H9 (cell line): ENCODE measurements at regions not wholly inside any gene's neighbourhood (a gene's known extent, or its start where the extent isn't known, plus 50 kb on each side); places are given as distances from the start of the nearest gene placed in this dataset.

ENCODE experiments used
- DNase-seq: peaks from one replicate; pipeline ENCODE4 v3.0.0-alpha.2; 2017
- H2AFZ ChIP-seq: one replicate; pipeline ENCODE4 v1.6.1; 2013; ENCODE audit warnings: mild to moderate bottlenecking, low read length, control low read depth, moderate library complexity
- H2AK5ac ChIP-seq: 2 replicates; pipeline ENCODE4 v1.6.1; 2013; ENCODE audit warnings: low read length, control low read depth, mixed read lengths; ENCODE audit not compliant: insufficient read length
- H2BK120ac ChIP-seq: one replicate; pipeline ENCODE4 v1.6.1; 2013; ENCODE audit warnings: low read depth, mild to moderate bottlenecking, low read length, control low read depth, inconsistent platforms; ENCODE audit not compliant: poor library complexity, severe bottlenecking
- H2BK12ac ChIP-seq: 2 replicates; pipeline ENCODE4 v1.6.1; 2013; ENCODE audit warnings: low read length, control low read depth, mixed read lengths, low read depth; ENCODE audit not compliant: insufficient read length
- H2BK15ac ChIP-seq: 2 replicates; pipeline ENCODE4 v1.6.1; 2013; ENCODE audit warnings: low read depth, low read length, control low read depth
- H2BK20ac ChIP-seq: one replicate; pipeline ENCODE4 v1.6.1; 2013; ENCODE audit warnings: low read depth, mild to moderate bottlenecking, low read length, control low read depth, inconsistent platforms; ENCODE audit not compliant: poor library complexity, severe bottlenecking
- H2BK5ac ChIP-seq: 2 replicates; pipeline ENCODE4 v1.6.1; 2013; ENCODE audit warnings: low read length, control low read depth, mixed read lengths; ENCODE audit not compliant: insufficient read length
- H3K14ac ChIP-seq: 2 replicates; pipeline ENCODE4 v1.6.1; 2013; ENCODE audit warnings: low read length, control low read depth; ENCODE audit not compliant: insufficient read depth
- H3K18ac ChIP-seq: 2 replicates; pipeline ENCODE4 v1.6.1; 2013; ENCODE audit warnings: low read depth, mild to moderate bottlenecking, mixed read lengths, low read length, control low read depth; ENCODE audit not compliant: insufficient read length
- H3K23ac ChIP-seq: 2 replicates; pipeline ENCODE4 v1.6.1; 2013; ENCODE audit warnings: low read length, control low read depth, mixed read lengths, low read depth; ENCODE audit not compliant: insufficient read length
- H3K23me2 ChIP-seq: 2 replicates; pipeline ENCODE4 v1.6.1; 2013; ENCODE audit warnings: low read depth, mild to moderate bottlenecking, mixed read lengths, low read length, control low read depth; ENCODE audit not compliant: insufficient read length, poor library complexity, severe bottlenecking
- H3K27ac ChIP-seq: 2 replicates; pipeline ENCODE4 v1.5.1; 2013; ENCODE audit warnings: low read length, control low read depth, mixed read lengths, low read depth; ENCODE audit not compliant: insufficient read length
- H3K27me3 ChIP-seq: 2 replicates; pipeline ENCODE4 v1.6.1; 2013; ENCODE audit warnings: low read length, control low read depth, inconsistent platforms; ENCODE audit not compliant: insufficient read depth
- H3K4ac ChIP-seq: 2 replicates; pipeline ENCODE4 v1.6.1; 2013; ENCODE audit warnings: low read depth, mild to moderate bottlenecking, control low read depth, inconsistent platforms, low read length, moderate library complexity
- H3K4me1 ChIP-seq: 2 replicates; pipeline ENCODE4 v1.6.1; 2013; ENCODE audit warnings: low read length, control low read depth, inconsistent platforms; ENCODE audit not compliant: insufficient read depth
- H3K4me2 ChIP-seq: 2 replicates; pipeline ENCODE4 v1.6.1; 2013; ENCODE audit warnings: low read length, control low read depth, mixed read lengths; ENCODE audit not compliant: insufficient read length, insufficient read depth
- H3K56ac ChIP-seq: 2 replicates; pipeline ENCODE4 v1.6.1; 2013; ENCODE audit warnings: low read depth, mild to moderate bottlenecking, mixed read lengths, low read length, control low read depth; ENCODE audit not compliant: insufficient read length
- H3K79me1 ChIP-seq: 2 replicates; pipeline ENCODE4 v1.6.1; 2013; ENCODE audit warnings: low read depth, mild to moderate bottlenecking, moderate library complexity, low read length, control low read depth, inconsistent platforms; ENCODE audit not compliant: insufficient read depth, poor library complexity, severe bottlenecking
- H3K79me2 ChIP-seq: 2 replicates; pipeline ENCODE4 v1.6.1; 2013; ENCODE audit warnings: low read length, control low read depth, inconsistent platforms; ENCODE audit not compliant: insufficient read depth
- H3K9ac ChIP-seq: 2 replicates; pipeline ENCODE4 v1.6.1; 2013; ENCODE audit warnings: low read length, control low read depth, mixed read lengths; ENCODE audit not compliant: insufficient read length; ENCODE audit errors: extremely low read depth
- H3K9me3 ChIP-seq: one replicate; pipeline ENCODE4 v1.6.1; 2013; ENCODE audit warnings: low read depth, low read length, inconsistent platforms; ENCODE audit not compliant: control insufficient read depth
- H3T11ph ChIP-seq: one replicate; pipeline ENCODE4 v1.6.1; 2013; ENCODE audit warnings: mild to moderate bottlenecking, low read length, control low read depth, inconsistent platforms
- H4K20me1 ChIP-seq: one replicate; pipeline ENCODE4 v1.6.1; 2013; ENCODE audit not compliant: control insufficient read depth, insufficient read length, insufficient read depth
- H4K5ac ChIP-seq: 2 replicates; pipeline ENCODE4 v1.6.1; 2013; ENCODE audit warnings: low read depth, mild to moderate bottlenecking, mixed read lengths, low read length, control low read depth; ENCODE audit not compliant: insufficient read length
- H4K8ac ChIP-seq: replicated peaks from 2 replicates; pipeline ENCODE4 v1.6.1; 2013; ENCODE audit warnings: low read length, control low read depth, mixed read lengths, low read depth; ENCODE audit not compliant: insufficient read length
- H4K91ac ChIP-seq: 2 replicates; pipeline ENCODE4 v1.6.1; 2013; ENCODE audit warnings: low read depth, mild to moderate bottlenecking, moderate library complexity, mixed read lengths, low read length, control low read depth; ENCODE audit not compliant: insufficient read length
- H3K27ac Mint-ChIP-seq, 3 experiments: 2 replicates in 2 of 3; 3 replicates in 1 of 3; pipeline ENCODE4 v1.8.0; 2020 to 2021; ENCODE audit warnings: mixed read lengths in 3 of 3, mild to moderate bottlenecking in 1 of 3, moderate library complexity in 1 of 3
- H3K27me3 Mint-ChIP-seq: 2 replicates; pipeline ENCODE4 v1.8.0; 2021; ENCODE audit warnings: low read depth, mild to moderate bottlenecking, moderate library complexity, mixed read lengths
- H3K36me3 Mint-ChIP-seq, 3 experiments: 2 replicates in 2 of 3; 3 replicates in 1 of 3; pipeline ENCODE4 v1.8.0; 2020 to 2021; ENCODE audit warnings: low read depth in 3 of 3, mixed read lengths in 3 of 3; ENCODE audit not compliant: insufficient read depth in 1 of 3
- H3K4me1 Mint-ChIP-seq, 2 experiments: 2 replicates each; pipeline ENCODE4 v1.8.0; 2020; ENCODE audit warnings: mixed read lengths in 2 of 2
- H3K4me3 Mint-ChIP-seq, 2 experiments: 2 replicates in 1 of 2; 3 replicates in 1 of 2; pipeline ENCODE4 v1.8.0; 2020 to 2021; ENCODE audit warnings: mild to moderate bottlenecking in 2 of 2, mixed read lengths in 2 of 2, moderate library complexity in 1 of 2
- H3K9me3 Mint-ChIP-seq, 2 experiments: 2 replicates in 1 of 2; 3 replicates in 1 of 2; pipeline ENCODE4 v1.8.0; 2020; ENCODE audit warnings: mild to moderate bottlenecking in 2 of 2, mixed read lengths in 2 of 2, moderate library complexity in 1 of 2
- TF ChIP-seq, protein P1 (sequence below): fragments of 200-600 bp; sonication (generic); conservative IDR thresholded peaks from 3 replicates; pipeline ENCODE4 v1.8.0; 2021; ENCODE audit warnings: antibody characterized with exemption, mild to moderate bottlenecking

DNA sequence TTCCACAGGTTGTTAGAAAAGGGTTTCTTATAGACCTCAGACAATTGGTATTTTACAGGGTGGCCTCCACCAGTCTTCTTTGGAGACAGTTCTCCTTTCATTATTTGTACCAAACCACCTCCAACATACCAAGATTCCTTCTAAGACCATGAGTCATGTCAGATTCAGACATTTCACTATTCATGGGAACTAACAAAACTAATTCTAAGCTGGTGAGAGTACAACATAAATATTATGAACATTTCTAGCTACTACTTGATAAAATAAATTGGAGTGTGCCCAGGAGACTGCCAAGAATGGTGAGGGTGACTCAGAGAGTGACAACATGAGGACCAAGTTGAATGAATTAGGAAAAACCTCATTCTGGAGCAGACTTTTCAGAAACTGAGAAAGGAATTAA is 494.6 kb upstream of the LRRC4C start:
- Histone ChIP-seq H2BK15ac (no peak overlapping the region), H2AFZ (no peak overlapping the region), H2BK12ac (no peak overlapping the region), H2BK20ac (no peak overlapping the region), H4K5ac (no peak overlapping the region), H3K9ac (no peak overlapping the region), H3K23ac (no peak overlapping the region), H4K20me1 (no peaks in the 10 kb centered on the region), H3K79me2 (no peaks in the 10 kb centered on the region), H3K79me1 (no peaks in the 10 kb centered on the region), H3K4me2 (no peak overlapping the region), H2BK120ac (no peak overlapping the region), H4K91ac (no peak overlapping the region), H3K56ac (no peak overlapping the region), H2AK5ac (no peak overlapping the region), H3K9me3 (no peaks in the 10 kb centered on the region), H3K23me2 (no peaks in the 10 kb centered on the region), H3K18ac (no peak overlapping the region), H3K4me1 (no peaks in the 10 kb centered on the region), H3K4ac (no peak overlapping the region), H3T11ph (no peak overlapping the region), H2BK5ac (no peak overlapping the region), H3K27ac (no peak overlapping the region), H4K8ac (no peak overlapping the region), H3K14ac (no peak overlapping the region), H3K27me3 (no peaks in the 10 kb centered on the region)
- no peaks in the 10 kb centered on the region for H3K27me3 Mint-ChIP-seq
- TF ChIP-seq, protein P1, sequence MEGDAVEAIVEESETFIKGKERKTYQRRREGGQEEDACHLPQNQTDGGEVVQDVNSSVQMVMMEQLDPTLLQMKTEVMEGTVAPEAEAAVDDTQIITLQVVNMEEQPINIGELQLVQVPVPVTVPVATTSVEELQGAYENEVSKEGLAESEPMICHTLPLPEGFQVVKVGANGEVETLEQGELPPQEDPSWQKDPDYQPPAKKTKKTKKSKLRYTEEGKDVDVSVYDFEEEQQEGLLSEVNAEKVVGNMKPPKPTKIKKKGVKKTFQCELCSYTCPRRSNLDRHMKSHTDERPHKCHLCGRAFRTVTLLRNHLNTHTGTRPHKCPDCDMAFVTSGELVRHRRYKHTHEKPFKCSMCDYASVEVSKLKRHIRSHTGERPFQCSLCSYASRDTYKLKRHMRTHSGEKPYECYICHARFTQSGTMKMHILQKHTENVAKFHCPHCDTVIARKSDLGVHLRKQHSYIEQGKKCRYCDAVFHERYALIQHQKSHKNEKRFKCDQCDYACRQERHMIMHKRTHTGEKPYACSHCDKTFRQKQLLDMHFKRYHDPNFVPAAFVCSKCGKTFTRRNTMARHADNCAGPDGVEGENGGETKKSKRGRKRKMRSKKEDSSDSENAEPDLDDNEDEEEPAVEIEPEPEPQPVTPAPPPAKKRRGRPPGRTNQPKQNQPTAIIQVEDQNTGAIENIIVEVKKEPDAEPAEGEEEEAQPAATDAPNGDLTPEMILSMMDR, result no peak
- H3K9me3 Mint-ChIP-seq, result peaks cover 7 to 22% of the 10 kb centered on the region in 2 experiments; a peak in 4 of 5 replicates
- H3K4me1 Mint-ChIP-seq, result peaks cover 5 to 7% of the 10 kb centered on the region in 2 experiments; a peak in 2 of 4 replicates
- no peak for DNase-seq
- no peak overlapping the region for H3K27ac Mint-ChIP-seq
- no peak overlapping the region for H3K4me3 Mint-ChIP-seq
- peaks cover 0 to 19% (median 3%) of the 10 kb centered on the region in 3 experiments; a peak in 5 of 7 replicates for H3K36me3 Mint-ChIP-seq
